GM04503 (cell line): ENCODE measurements at regions not wholly inside any gene's neighbourhood (a gene's known extent, or its start where the extent isn't known, plus 50 kb on each side); places are given as distances from the start of the nearest gene placed in this dataset.
"Not testable (repeated sequence)": the region's sequence is repeated elsewhere in the genome, so short reads cannot be mapped to it uniquely, and the experiment has no call there.

Experiments
- DNase-seq: peaks from one replicate; pipeline ENCODE4 v3.0.0-alpha.2; 2012; ENCODE audit warnings: low read depth

DNA sequence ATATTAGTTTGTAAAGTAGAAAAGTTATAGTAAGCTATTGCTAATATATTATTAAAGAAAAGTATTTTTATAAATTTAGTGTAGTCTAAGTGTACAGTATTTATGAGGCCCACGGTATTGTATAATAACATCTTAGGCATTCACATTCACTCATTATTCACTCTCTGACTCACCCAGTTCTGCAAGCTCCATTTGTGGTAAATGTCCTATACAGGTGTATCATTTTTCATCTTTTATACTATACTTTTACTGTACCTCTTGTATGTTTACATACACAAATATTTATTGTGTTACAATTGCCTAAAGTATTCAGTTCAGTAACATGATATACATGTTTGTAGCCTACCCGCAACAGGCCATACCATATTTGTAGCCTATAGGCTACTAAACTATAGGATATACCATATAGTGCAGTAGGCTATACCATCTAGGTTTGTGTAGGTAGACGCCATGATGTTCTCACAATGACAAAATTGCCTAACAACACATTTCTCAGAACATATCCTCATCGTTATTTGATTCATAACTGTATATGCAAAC, 246.8 kb upstream of the ALCAM start:
- DNase-seq, result no peak

DNA sequence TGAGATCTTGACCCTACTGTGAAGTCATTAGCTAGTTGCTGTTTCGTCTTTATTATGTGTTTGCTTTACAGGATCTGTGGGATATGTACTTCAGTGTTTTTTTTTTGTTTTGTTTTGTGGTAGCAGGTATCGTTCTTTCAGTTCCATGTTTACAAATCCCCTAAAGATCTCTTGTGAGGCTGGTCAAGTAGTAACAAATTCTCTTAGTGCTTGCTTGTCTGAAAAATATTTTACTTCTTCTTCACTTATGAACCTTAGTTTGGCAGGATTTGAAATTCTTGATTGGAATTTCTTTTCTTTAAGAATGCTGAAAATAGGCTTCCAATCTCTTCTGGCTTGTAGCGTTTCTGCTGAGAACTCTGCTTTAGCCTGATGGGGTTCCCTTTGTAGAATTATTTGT, 235.8 kb upstream of the ALCAM start:
- DNase-seq, result no peak

DNA sequence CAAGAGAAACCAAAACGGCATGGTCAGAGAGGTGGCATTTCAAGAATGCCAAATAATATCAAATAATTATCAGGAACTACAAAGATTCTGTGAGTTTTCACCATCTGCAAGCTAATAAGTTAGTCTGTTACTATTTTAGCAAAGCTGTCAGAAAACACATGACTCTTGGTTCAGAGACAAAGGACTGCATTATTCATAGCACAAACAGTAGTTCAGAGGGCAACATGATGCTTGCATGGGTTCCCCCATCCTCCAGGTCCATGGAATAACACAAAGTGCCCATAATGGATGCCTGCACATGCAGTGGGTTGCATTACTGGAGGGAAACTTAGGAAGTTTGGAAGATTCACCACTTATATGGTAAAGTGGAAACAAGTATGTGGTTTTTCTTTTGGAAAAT, 228.8 kb upstream of the ALCAM start:
- DNase-seq, result no peak

DNA sequence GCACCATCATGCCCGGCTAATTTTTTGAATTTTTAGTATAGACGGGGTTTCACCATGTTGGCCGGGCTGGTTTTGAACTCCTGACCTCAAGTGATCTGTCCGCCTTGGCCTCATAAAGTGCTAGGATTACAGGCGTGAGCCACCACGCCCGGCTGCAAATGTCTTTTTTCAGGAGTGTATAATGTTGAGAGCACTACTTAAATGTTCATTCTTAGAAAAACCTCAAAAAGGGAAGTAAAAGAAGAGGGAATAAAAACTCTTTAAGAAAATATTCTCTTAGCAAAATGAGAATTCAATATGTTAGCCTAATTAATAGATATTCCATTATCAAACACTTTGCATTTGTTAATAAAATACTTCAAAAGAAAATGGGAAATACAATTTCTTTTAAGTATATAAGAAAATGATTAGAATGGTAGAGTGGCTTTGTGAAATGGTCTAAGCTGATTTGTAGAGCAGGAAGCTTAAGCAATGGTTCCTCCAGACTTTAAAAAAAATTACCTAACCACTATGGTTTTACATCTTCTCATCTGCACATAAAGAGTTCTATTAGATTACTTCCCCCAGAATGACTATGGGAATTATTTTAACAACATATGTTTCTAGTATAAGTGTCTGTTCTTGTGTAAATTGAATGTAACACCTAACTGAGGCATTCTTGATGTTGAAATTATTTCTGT, 226.7 kb upstream of the ALCAM start:
- no peak for DNase-seq

DNA sequence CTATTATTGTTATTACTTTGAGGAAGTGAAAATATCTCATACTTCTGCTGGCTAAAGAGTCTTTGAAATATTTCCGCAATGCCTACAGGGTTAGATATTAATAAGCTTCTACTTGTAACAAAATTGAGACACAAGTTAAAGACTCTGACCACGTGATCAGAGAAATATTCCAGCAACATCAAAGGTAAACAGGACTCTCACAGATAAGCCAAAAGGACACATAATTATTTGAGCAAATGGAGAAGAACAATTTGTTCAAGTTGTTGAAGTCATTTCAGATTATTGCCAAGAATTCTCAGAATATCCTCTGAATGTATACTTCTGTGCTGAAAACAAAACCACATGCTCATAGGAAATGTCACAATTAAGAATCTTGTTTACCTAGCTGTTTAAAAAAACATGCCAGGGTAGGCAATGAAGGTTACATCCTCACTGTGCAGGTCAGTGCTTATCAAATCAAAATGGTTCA, 225.8 kb upstream of the ALCAM start:
- DNase-seq, result no peak

DNA sequence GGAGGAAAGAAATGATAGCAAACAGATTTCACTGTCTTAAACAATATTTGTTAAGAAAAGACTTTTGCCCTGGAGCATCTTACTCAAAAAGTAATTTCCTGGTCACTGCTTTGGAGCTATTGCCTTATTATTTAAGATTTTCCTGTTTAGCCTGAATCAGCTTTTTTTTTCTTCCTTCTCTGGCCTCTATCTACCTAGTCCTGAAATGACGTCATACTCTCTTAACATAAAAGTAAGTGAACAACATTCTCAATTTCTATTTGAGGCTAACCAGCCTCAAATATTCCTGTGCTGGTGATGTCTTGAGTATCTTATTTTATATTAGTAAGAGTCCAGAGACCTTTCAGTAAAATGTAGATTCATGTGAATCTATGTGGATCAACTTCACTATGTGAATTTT, 221.9 kb upstream of the ALCAM start:
- no peak for DNase-seq

DNA sequence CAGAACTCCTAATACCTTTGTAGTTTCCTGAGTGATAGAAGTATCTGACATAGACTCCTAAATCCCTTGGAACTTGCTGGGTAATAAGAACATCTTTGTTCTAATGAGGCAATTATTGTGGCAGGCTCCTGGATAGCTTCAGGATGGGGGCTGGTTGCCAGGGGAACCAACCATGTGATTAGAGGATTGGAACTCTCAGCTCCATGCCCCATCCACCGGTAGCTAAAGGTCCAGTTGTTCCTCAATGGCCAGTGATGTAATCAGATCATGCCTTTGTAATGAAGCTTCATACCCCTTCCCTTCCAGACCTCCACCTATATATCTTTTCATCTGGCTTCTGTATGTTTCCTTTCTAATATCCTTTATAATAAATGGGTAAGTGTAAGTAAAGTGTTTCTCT, 221.2 kb upstream of the ALCAM start:
- no peak for DNase-seq

DNA sequence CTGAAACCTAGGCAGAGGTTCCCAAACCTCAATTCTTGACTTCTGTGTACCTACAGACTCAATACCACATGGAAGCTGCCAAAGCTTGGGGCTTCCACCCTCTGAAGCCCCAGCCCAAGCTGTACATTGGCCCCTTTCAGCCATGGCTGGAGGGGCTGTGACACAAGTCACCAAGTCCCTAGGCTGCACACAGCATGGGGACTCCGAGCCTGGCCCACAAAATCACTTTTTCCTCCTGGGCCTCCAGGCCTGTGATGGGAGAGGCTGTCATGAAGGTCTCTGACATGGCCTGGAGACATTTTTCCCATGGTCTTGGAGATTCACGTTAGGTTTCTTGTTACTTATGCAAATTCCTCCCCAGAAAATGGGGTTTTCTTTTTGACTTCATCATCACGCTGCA, 217.5 kb upstream of the ALCAM start:
- DNase-seq, result not testable (repeated sequence)

DNA sequence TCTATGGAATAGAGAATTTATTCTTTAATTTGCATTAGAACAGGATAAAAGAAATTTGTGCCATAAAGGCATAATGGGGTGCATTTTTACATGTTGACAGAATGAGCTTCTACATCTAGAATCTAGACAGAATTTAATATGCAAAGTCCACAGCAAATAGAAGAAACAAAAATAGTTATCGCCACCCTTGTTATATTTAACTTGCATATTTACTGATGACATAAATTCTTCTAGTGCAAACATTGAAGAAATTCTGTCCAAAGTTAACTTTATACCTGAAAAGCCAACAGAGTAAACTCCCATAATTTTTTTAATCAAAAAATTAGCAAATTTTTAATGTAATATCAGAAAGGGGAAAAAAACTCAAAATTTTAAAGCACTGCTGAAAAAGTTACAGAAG, 213.7 kb upstream of the ALCAM start:
- no peak for DNase-seq

DNA sequence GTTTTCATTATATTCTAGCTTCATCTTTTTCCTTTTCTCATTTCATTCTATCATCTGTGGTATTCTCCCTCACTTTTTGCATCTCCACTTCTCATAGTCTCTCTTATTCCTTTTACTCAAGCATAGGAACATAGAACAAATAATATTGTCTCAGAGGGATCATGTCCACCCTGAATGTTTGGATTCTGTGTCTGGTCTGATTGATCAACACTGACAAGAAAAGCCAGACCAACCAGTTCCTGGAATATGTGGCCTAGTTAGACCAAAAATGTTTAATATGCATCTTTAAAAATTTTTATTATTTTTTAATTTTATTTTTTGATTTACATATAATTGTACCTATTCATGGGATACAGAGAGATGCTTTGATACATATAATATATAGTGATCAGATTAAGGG, 212.0 kb upstream of the ALCAM start:
- DNase-seq, result no peak

DNA sequence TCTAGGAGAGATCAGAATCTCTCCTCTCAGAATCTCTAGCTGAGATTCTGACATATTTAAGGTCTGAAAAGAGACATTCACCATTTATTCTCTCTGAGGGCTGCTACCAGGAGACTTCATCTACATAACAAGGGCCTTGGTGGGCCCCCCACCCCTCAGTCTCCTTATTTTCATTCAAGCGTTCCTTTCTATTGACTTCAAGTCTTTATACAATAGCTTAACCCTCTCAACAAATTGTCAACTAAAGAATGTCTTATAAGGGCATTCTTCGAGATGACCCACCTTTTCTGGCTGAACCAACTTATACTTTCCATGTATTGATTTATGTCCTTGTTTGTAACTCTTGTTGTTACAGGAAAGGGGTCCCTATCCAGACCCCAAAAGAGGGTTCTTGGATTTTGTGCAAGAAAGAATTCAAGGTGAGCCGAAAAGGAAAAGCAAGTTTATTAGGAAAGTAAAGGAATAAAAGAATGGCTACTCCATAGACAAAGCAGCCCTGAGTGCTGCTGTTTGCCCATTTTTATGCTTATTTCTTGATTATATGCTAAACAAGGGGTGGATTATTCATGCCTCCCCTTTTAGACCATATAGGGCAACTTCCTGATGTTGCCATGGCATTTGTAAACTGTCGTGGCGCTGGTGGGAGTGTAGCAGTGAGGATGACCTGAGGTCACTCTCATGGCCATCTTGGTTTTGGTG, 209.5 kb upstream of the ALCAM start:
- DNase-seq, result no peak

DNA sequence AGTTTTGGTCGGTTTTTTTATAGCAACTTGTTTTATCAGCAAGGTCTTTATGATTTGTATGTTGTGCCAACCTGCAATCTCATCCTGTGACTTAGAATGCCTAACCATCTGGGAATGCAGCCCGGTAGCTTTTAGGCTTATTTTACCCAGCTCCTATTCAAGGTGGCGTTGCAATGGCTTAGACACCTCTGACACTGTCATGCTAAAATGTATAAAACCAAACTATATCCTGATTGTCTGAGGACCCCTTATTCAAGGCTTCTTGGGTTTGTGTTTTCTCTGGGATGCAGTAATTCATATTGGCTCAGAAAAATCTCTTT, 209.0 kb upstream of the ALCAM start:
- DNase-seq, result no peak

DNA sequence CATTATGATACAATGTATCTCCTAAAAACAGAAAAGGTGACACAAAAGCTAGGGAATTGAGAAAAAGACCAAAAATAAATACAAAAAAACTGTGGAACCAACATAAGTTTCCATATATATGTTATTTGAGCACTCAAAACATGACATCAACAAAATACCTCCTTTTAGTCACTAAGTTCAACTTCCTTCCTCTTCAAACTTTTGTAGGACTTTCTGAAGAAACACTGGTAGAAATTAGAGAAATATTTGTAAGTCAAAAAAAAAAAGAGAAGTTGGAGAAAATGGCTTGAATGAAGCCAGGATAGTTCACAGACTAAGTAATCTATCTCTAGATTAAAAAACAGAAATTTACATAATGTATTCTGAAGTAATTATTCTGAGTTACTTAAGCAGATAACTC, 208.4 kb upstream of the ALCAM start:
- DNase-seq, result no peak

DNA sequence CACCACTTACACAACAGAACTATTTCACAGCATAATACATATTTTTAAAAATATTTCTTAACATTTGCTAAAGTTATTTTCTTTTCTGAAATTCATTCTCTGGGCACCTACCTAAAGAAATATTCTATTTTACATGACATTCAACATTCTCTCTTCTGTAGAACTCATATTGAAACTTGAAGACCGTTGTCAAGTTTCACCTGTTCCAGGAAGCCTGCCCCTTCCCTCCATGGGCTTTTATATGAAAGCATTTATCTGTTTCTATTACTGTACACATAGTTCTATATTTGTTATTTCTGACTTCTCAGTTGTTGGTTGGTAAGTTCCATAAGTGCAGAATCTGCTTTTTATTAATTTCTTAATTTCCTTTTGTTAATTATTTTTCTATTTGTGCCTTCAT, 204.3 kb upstream of the ALCAM start:
- DNase-seq, result no peak

DNA sequence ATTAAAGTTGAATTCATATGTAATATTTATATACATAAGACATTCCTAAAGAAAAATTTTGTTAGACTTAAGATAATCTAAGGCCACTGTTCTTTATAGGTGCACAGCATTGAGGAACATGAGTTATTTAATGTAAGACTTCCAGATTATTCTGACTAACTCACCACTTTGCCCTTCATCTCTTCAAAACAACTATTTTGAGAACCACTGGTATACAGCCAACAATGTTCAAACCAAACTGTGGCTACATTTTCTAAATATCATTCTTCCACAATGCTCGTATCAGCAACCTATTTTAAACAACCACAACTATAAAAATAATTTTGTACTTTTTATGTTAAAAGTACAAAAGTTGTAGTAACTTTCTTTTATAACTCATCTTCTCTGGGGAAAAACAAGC, 199.8 kb upstream of the ALCAM start:
- peak; percentile 39 for DNase-seq

DNA sequence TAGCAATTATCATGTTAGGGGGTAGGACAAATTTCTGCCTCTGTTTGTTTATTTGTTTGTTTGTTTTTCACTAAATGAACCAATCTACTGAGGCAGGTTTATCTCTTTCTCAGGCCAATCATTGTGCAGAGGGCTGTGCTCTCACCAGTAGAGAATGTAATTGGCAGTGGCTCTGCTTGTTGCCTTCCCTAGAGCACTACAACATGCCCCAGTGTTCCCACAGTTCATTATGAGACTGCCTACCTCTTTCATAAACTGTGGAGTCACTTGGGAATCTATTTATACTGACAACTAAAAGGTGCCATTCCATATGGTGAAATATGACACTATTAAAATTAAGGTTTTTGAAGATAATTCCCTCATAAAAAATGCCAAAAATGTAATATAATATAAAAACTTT, 196.3 kb upstream of the ALCAM start:
- DNase-seq, result no peak

DNA sequence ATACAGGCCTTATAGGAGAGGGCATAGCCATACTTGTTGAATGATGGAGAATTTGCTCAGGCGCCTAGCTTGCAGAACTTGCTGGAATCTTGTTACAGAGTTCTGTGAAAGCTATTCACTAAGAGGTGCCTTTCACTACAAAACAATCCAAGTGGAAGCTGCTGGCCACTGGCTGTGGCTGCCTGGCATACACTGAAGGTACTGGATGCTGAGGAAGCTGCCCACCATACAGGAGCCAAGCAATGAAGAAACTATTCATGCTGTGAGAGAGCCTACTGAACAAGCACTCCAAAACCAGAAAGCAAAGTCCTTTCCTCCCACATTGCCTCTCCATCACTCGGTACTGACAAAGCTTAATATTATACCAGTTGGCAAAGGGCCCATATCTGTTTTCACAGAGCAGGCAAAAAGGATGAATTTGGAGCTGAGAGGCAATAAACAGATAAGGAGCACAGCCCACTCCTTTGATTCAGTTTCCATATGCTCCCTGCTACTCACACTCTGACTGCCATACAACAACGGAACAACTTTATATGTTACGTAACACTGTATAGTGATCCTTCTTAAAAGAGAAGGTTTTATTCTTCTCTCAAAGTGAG, 192.6 kb upstream of the ALCAM start:
- no peak for DNase-seq

DNA sequence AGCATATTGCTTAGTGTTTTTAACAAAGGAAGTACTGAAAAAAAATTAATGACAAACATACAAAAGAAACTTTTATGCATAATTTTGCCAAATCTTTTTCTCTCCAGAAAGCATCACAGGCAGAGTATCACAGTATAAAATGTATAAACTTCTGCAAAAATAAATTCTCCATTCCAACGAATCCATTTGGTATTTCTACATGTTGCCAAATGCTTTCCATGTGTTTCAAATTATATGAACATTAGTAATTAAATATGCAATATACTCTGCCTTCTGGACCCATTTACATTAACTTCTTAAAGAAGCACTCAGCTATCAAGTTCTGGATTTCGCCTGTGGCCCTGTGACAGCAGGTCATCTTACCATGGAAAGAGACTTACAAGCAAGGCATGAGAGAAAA, 189.1 kb upstream of the ALCAM start:
- DNase-seq, result no peak

DNA sequence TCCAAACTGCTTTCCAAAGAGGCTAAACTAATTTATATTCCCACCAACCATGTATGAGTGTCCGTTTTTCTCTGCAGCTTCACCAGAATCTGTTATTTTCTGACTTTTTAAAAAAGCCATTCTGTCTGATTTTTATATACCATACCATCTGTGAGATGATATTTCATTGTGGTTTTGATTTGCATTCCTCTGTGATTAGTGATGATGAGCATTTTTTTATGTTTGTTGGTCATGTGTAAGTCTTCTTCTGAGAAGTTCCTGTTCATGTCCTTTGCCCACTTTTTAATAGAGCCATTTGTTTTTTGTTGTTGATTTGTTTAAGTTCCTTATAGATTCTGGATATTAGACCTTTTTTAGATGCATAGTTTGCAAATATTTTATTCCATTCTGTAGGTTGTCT, 179.4 kb upstream of the ALCAM start:
- no peak for DNase-seq

DNA sequence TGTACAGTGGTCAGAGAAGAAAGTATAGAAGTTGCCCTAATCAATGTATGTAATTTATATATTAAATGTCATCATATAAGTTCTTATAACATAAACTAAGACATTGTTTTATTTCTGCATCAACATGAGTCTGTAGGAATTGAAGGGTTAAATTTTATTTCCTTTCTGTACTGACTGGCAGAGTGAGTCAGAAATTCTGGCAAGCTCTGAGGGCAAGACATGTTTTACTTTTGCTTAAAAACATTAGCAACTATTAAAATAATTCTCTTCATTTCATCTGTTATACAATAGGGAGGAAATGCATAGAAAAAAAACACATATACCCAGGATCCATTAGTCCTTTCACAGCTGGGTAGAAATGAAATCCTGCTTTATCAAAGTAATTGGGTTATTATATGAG, 171.4 kb upstream of the ALCAM start:
- DNase-seq, result no peak

DNA sequence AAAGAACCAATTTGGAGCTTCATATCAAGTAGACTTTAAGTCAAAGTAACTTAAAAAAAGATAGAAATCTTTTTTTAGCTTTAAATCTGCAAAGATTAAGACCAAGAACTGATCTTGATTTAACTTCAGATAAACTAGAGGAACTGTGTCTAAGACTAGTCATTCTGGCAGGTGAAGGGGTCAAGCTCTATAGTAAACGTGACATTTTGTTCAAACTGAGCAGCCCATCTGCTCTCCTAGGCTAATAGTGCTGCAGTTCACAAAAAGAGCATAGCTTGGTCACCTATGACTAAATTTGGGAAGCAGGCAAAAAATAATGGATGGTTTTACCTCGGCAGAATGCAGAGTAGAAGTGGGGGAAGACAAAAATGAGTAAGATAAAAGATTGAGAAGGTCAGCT, 168.8 kb upstream of the ALCAM start:
- DNase-seq, result no peak

DNA sequence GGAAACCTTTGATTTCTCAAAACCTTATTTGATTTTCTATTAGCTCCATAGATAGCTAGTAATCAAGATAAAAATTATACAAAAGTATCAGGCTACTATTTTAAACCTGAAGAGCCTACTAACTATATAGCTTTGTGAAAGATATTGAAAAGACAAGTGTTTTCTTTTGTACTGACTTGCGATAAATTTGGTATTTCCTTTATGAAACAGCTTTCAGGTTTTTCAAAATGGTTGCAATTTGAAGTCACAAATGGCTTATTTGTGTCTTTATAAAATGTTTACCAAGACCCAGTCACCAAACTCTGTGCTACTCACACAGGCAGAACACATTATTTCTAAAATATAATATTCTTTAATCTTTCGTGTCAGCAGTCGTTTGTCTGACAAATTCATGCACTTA, 167.5 kb upstream of the ALCAM start:
- no peak for DNase-seq

DNA sequence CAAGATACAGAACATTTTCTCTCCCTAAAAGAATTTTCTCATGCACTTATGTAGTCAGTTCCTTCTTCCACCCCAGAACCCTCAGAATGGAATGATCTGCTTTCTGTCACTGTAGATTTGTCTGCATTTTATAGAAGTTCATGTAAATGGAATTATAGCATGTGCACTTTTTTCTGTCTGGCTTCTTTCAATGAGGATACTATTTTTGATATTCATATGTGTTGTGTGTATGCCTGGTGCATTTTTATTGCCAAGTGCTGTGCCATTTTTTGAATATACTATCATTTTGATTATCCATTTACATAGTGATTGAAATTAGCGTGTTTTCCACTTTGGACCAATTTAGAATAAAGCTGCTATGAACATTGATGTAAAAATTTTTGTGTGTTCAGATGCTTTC, 156.6 kb upstream of the ALCAM start:
- no peak for DNase-seq

DNA sequence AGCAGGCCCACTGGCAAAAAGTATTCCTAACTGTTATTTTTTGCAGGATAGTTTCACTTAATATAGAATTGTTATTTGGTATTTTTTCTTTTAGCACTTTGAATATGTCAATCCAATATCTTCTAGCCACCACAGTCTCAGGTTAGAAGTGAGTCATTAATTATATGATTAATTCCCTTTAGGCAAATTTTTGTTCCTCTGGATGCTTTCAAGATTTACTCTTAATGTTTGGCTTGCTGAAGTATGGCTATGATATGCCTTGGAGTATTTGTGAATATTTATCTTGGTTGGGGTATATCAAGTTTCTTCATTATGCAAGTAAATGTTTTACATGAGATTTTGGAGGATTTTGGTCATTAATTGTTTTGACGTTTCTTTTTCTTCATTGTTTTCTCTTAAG, 152.1 kb upstream of the ALCAM start:
- no peak for DNase-seq
